Skin epidermis (tissue), 12 donors: ENCODE measurements at regions not wholly inside any gene's neighbourhood (a gene's known extent, or its start where the extent isn't known, plus 50 kb on each side); places are given as distances from the start of the nearest gene placed in this dataset.

ENCODE experiments used
- H3K27ac ChIP-seq, 21 experiments: fragments of 200-600 bp; sonication (generic) in 11 of 21; one replicate each; pipeline ENCODE4 v1.5.0; 2020; ENCODE audit warnings: mild to moderate bottlenecking in 3 of 21, inconsistent platforms in 2 of 21, moderate library complexity in 2 of 21
- H3K4me3 ChIP-seq, 7 experiments: fragments of 200-600 bp; sonication (generic) in 2 of 7; one replicate each; pipeline ENCODE4 v1.5.0; 2020; ENCODE audit warnings: inconsistent platforms in 2 of 7, mild to moderate bottlenecking in 2 of 7, moderate library complexity in 1 of 7

GRCh38 chr10:9634466-9634865, 1383.2 kb upstream of the CELF2 start:
- H3K4me3 ChIP-seq: no peak overlapping the region
- no peak overlapping the region for H3K27ac ChIP-seq

- H3K4me3 ChIP-seq: no peak overlapping the region
- no peak overlapping the region for H3K27ac ChIP-seq
Observed at GRCh38 chr10:9635691-9636090, 1382.0 kb upstream of the CELF2 start.

GRCh38 chr10:9636216-9636615, 1381.5 kb upstream of the CELF2 start:
- Histone ChIP-seq H3K4me3 (no peak overlapping the region), H3K27ac (no peak overlapping the region)

GRCh38 chr10:9643782-9644181, 1373.9 kb upstream of the CELF2 start:
- no peak overlapping the region for H3K27ac ChIP-seq
- no peak overlapping the region for H3K4me3 ChIP-seq

GRCh38 chr10:9645404-9645803, 1372.3 kb upstream of the CELF2 start:
- no peak overlapping the region for H3K27ac ChIP-seq
- no peak overlapping the region for H3K4me3 ChIP-seq

- Histone ChIP-seq H3K27ac (no peak overlapping the region), H3K4me3 (no peak overlapping the region)
Observed at GRCh38 chr10:9645928-9646600, 1371.6 kb upstream of the CELF2 start.

- H3K4me3 ChIP-seq: no peak overlapping the region
- no peak overlapping the region for H3K27ac ChIP-seq
Observed at GRCh38 chr10:9654261-9654660, 1363.4 kb upstream of the CELF2 start.

GRCh38 chr10:9656386-9656785, 1361.3 kb upstream of the CELF2 start:
- no peak overlapping the region for H3K4me3 ChIP-seq
- H3K27ac ChIP-seq: no peak overlapping the region

GRCh38 chr10:9656996-9657395, 1360.7 kb upstream of the CELF2 start:
- H3K27ac ChIP-seq: no peak overlapping the region

GRCh38 chr10:9657530-9657929, 1360.1 kb upstream of the CELF2 start:
- H3K27ac ChIP-seq: no peak overlapping the region
- no peak overlapping the region for H3K4me3 ChIP-seq

More at GRCh38 chr10:9656996-9657395, 1360.7 kb upstream of the CELF2 start:
- no peak overlapping the region for H3K4me3 ChIP-seq

- H3K27ac ChIP-seq: no peak overlapping the region
- H3K4me3 ChIP-seq: no peak overlapping the region
Observed at GRCh38 chr10:9668411-9668810, 1349.3 kb upstream of the CELF2 start.

GRCh38 chr10:9670911-9671310, 1346.8 kb upstream of the CELF2 start:
- Histone ChIP-seq H3K27ac (no peak overlapping the region), H3K4me3 (no peak overlapping the region)

- H3K4me3 ChIP-seq: no peak overlapping the region
- H3K27ac ChIP-seq: no peak overlapping the region
Observed at GRCh38 chr10:9681655-9682054, 1336.0 kb upstream of the CELF2 start.

- Histone ChIP-seq H3K4me3 (no peak overlapping the region), H3K27ac (no peak overlapping the region)
Observed at GRCh38 chr10:9682802-9683201, 1334.9 kb upstream of the CELF2 start.

GRCh38 chr10:9684186-9684585, 1333.5 kb upstream of the CELF2 start:
- H3K27ac ChIP-seq: no peak overlapping the region
- no peak overlapping the region for H3K4me3 ChIP-seq

- no peak overlapping the region for H3K4me3 ChIP-seq
- H3K27ac ChIP-seq: no peak overlapping the region
Observed at GRCh38 chr10:9685596-9685995, 1332.1 kb upstream of the CELF2 start.

GRCh38 chr10:9688711-9689110, 1329.0 kb upstream of the CELF2 start:
- H3K27ac ChIP-seq: no peak overlapping the region
- H3K4me3 ChIP-seq: no peak overlapping the region

GRCh38 chr10:9707216-9707615, 1310.5 kb upstream of the CELF2 start:
- Histone ChIP-seq H3K4me3 (no peak overlapping the region), H3K27ac (no peak overlapping the region)

- Histone ChIP-seq H3K27ac (no peak overlapping the region), H3K4me3 (no peak overlapping the region)
Observed at GRCh38 chr10:9709849-9710248, 1307.8 kb upstream of the CELF2 start.

- Histone ChIP-seq H3K4me3 (no peak overlapping the region), H3K27ac (no peak overlapping the region)
Observed at GRCh38 chr10:9712393-9712792, 1305.3 kb upstream of the CELF2 start.

GRCh38 chr10:9719246-9719645, 1298.4 kb upstream of the CELF2 start:
- Histone ChIP-seq H3K4me3 (no peak overlapping the region), H3K27ac (no peak overlapping the region)

GRCh38 chr10:9733766-9734165, 1283.9 kb upstream of the CELF2 start:
- H3K27ac ChIP-seq: no peak overlapping the region

More at GRCh38 chr10:9733766-9734165, 1283.9 kb upstream of the CELF2 start:
- no peak overlapping the region for H3K4me3 ChIP-seq
